ENCODE measurements at regions not wholly inside any gene's neighbourhood (a gene's known extent, or its start where the extent isn't known, plus 50 kb on each side); places are given as distances from the start of the nearest gene placed in this dataset.

DNA sequence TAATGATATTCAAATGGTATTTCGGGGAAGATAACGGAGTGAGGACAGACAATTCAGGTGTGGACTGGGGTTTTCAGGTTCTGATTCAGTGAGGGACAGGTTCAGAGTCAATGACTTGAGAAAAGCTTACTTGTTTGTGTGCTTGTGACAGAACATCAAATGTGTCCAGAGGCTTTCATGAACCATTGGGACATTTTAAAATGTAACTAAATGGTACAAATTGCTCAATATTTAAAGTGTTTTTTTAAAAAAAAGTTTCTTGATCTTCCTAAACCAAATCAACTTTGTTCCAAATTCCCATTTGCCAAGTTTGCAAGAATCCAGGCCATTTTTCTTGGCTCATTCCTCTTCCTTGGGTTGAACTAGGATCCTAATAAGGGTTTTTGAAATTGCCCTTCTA is 59.4 kb upstream of the BZW1 start:
- Histone ChIP-seq H3K9me3 (ENCODE audit: low read depth) (no peaks in the 10 kb centered on the region), H3K27ac (no peak overlapping the region), H3K4me3 (no peak overlapping the region), H3K27me3 (peaks cover 3% of the 10 kb centered on the region), H3K4me1 (ENCODE audit: low read depth) (peaks cover 5% of the 10 kb centered on the region), H3K36me3 (no peaks in the 10 kb centered on the region)
- TF ChIP-seq, protein P1, sequence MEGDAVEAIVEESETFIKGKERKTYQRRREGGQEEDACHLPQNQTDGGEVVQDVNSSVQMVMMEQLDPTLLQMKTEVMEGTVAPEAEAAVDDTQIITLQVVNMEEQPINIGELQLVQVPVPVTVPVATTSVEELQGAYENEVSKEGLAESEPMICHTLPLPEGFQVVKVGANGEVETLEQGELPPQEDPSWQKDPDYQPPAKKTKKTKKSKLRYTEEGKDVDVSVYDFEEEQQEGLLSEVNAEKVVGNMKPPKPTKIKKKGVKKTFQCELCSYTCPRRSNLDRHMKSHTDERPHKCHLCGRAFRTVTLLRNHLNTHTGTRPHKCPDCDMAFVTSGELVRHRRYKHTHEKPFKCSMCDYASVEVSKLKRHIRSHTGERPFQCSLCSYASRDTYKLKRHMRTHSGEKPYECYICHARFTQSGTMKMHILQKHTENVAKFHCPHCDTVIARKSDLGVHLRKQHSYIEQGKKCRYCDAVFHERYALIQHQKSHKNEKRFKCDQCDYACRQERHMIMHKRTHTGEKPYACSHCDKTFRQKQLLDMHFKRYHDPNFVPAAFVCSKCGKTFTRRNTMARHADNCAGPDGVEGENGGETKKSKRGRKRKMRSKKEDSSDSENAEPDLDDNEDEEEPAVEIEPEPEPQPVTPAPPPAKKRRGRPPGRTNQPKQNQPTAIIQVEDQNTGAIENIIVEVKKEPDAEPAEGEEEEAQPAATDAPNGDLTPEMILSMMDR (IDR thresholded peaks at IDR 0.05; ENCODE audit: low read depth, low read length), result no peak
- DNase-seq (ENCODE audit: low read depth in 1 of 2, low spot score in 1 of 2), result no peak

DNA sequence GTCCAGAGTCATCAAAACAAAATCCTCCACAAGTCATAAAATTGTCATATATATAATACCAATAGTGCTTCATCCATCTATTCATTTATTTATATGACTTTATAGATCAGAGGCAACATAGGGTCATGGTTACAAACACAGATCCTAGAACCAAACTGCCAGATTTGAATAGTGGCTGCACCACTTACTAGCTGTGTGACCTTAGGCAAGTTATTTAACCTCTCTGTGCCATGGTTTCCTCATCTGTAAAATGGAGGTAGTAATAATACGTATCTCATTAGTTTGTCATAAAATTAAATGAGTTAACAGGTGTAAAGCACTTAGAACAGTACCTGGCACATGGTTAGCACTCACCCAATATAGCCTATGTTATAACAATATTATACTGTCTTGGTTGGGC is 58.9 kb upstream of the BZW1 start:
- H3K4me3 ChIP-seq, result no peak overlapping the region
- H3K27me3 ChIP-seq, result peaks cover 3% of the 10 kb centered on the region
- no peak overlapping the region for H3K27ac ChIP-seq
- peaks cover 4% of the 10 kb centered on the region for H3K4me1 ChIP-seq (ENCODE audit: low read depth)
- TF ChIP-seq, protein P1 (IDR thresholded peaks at IDR 0.05; ENCODE audit: low read depth, low read length), result no peak
- no peak for DNase-seq (ENCODE audit: low read depth in 1 of 2, low spot score in 1 of 2)
- H3K36me3 ChIP-seq, result no peaks in the 10 kb centered on the region
- H3K9me3 ChIP-seq (ENCODE audit: low read depth), result no peaks in the 10 kb centered on the region

DNA sequence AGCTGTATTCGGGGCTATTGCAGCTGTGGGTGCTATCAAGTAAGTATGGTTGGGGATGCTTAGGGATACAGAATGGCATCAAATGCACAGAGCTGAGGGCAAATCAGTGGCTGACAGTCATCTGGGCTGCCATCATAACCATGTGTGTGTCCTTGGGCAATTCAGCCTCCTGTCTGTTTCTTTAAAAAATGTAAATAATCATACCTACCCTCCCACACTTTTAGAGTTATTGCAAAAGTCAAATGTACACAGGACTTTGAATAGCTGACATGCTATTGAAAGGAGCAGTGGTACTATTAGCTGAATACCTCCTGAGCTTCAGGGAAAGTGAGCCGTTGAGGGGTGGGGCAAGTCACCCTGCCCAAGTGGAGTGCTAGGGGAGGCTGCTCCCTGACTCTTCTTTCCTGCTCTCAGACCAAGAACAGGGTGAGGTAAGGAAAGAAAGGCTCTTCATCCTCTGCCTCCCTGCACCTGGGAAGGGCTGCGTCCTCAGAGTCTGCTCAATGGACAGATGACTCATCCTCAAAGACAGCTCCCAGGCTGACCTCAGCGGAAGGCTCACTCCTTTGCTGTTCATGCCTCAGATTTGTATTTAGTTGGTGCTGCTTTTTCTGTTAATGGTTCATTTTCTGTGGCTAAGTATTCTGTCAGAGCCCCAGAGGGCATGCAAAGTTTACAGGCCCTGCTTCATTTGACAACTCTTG is 54.9 kb upstream of the BZW1 start:
- H3K27ac ChIP-seq, result no peak overlapping the region
- H3K36me3 ChIP-seq, result no peaks in the 10 kb centered on the region
- peaks cover 1% of the 10 kb centered on the region for H3K27me3 ChIP-seq
- no peaks in the 10 kb centered on the region for H3K9me3 ChIP-seq (ENCODE audit: low read depth)
- TF ChIP-seq, protein P1 (IDR thresholded peaks at IDR 0.05; ENCODE audit: low read depth, low read length), result no peak
- no peak overlapping the region for H3K4me3 ChIP-seq
- DNase-seq (ENCODE audit: low read depth in 1 of 2, low spot score in 1 of 2), result peak in 1 of 2 donors; percentile 61
- no peaks in the 10 kb centered on the region for H3K4me1 ChIP-seq (ENCODE audit: low read depth)

DNA sequence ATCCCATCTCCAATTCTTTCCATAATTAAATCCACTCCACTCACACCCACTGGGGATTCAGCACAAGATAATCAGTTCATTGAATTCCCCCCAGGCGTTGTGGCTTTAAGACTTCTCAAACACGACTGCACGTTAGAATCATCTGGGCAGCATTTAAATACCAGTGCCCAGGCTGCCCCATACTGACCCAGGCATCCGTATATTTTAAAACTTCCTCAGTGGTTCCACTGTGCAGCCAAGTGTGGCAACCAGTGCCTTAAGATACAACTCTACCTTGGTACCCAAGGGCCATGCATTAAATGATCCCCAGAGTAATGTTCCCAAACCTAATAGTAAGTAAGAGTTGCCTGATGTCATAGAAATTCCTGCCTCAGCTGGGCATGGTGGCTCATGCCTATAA is 54.3 kb upstream of the BZW1 start:
- Histone ChIP-seq H3K4me3 (no peak overlapping the region), H3K9me3 (ENCODE audit: low read depth) (no peaks in the 10 kb centered on the region), H3K27ac (no peak overlapping the region), H3K27me3 (no peaks in the 10 kb centered on the region), H3K4me1 (ENCODE audit: low read depth) (no peaks in the 10 kb centered on the region), H3K36me3 (no peaks in the 10 kb centered on the region)
- DNase-seq (ENCODE audit: low read depth in 1 of 2, low spot score in 1 of 2), result no peak
- TF ChIP-seq, protein P1 (IDR thresholded peaks at IDR 0.05; ENCODE audit: low read depth, low read length), result no peak

DNA sequence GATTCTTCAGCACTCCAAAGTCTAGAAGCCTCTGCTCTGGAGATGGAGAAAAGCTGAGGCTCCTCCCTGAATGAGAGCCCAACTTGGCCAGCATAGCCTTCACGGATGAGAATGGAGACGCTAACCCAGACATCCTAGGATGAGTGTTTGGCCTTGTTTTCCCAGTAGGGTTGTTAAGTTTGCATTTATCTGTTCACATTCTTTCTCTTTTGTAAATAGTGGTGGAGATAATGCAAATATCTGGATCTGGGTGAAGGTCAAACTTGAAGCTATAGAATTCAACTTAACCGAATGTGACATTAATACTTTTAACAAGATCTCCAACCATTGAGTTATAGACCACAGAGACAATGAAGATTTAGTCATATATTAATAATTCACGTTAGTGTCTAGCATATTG is 53.4 kb upstream of the BZW1 start:
- no peak for DNase-seq (ENCODE audit: low read depth in 1 of 2, low spot score in 1 of 2)
- no peaks in the 10 kb centered on the region for H3K4me1 ChIP-seq (ENCODE audit: low read depth)
- H3K27ac ChIP-seq, result no peak overlapping the region
- no peaks in the 10 kb centered on the region for H3K36me3 ChIP-seq
- H3K9me3 ChIP-seq (ENCODE audit: low read depth), result no peaks in the 10 kb centered on the region
- TF ChIP-seq, protein P1 (IDR thresholded peaks at IDR 0.05; ENCODE audit: low read depth, low read length), result no peak
- no peak overlapping the region for H3K4me3 ChIP-seq
- no peaks in the 10 kb centered on the region for H3K27me3 ChIP-seq

Data from cardiac muscle cell (in vitro differentiated cells and primary cell).